Muscle of leg (tissue), 3 donors: ENCODE measurements at regions not wholly inside any gene's neighbourhood (a gene's known extent, or its start where the extent isn't known, plus 50 kb on each side); places are given as distances from the start of the nearest gene placed in this dataset.
A peak's percentile ranks its signal among the peaks of the same experiment; 100 is the strongest.

ENCODE experiments used
- DNase-seq: peaks from one replicate; pipeline ENCODE4 v3.0.0; 2013
- H3K27ac ChIP-seq: one replicate; pipeline ENCODE4 v1.5.1; 2013; ENCODE audit warnings: mild to moderate bottlenecking, low read length, control low read depth
- H3K27me3 ChIP-seq: one replicate; pipeline ENCODE4 v1.6.1; 2013; ENCODE audit warnings: low read length; ENCODE audit not compliant: control insufficient read depth, insufficient read depth
- H3K36me3 ChIP-seq: one replicate; pipeline ENCODE4 v1.6.1; 2013; ENCODE audit warnings: low read length; ENCODE audit not compliant: control insufficient read depth, insufficient read depth
- H3K4me1 ChIP-seq: one replicate; pipeline ENCODE4 v1.6.1; 2013; ENCODE audit warnings: low read length; ENCODE audit not compliant: control insufficient read depth, insufficient read depth
- H3K4me3 ChIP-seq: one replicate; pipeline ENCODE4 v1.5.1; 2013; ENCODE audit warnings: low read length, control low read depth
- H3K9me3 ChIP-seq: replicated peaks from 2 replicates; pipeline ENCODE4 v1.6.1; 2013; ENCODE audit warnings: low read depth, low read length; ENCODE audit not compliant: control insufficient read depth
- WGBS: methylation state at CpG from one replicate; pipeline ENCODE4 v1.1.5; 2013; ENCODE audit warnings: missing lambda C conversion rate; ENCODE audit not compliant: insufficient coverage; 5-methylcytosine and 5-hydroxymethylcytosine counted together

GRCh38 chr12:115698257-115698656 lies 579.2 kb downstream of the MED13L start:
- DNase-seq, result no peak
- Histone ChIP-seq H3K27me3 (no peaks in the 10 kb centered on the region), H3K36me3 (no peaks in the 10 kb centered on the region), H3K9me3 (no peaks in the 10 kb centered on the region), H3K4me3 (no peak overlapping the region), H3K4me1 (no peaks in the 10 kb centered on the region), H3K27ac (no peak overlapping the region)
- WGBS, result no CpG with 5 or more reads among the region's 3 CpGs

- H3K4me1 ChIP-seq, result no peaks in the 10 kb centered on the region
- H3K27me3 ChIP-seq, result no peaks in the 10 kb centered on the region
- H3K9me3 ChIP-seq, result no peaks in the 10 kb centered on the region
- no peak overlapping the region for H3K4me3 ChIP-seq
- H3K27ac ChIP-seq, result no peak overlapping the region
- no peak for DNase-seq
- H3K36me3 ChIP-seq, result no peaks in the 10 kb centered on the region
- WGBS, result 22% methylated on average over 4 of the region's 5 CpGs
These were observed 580.2 kb downstream of the MED13L start for GRCh38 chr12:115697340-115697739.

DNA sequence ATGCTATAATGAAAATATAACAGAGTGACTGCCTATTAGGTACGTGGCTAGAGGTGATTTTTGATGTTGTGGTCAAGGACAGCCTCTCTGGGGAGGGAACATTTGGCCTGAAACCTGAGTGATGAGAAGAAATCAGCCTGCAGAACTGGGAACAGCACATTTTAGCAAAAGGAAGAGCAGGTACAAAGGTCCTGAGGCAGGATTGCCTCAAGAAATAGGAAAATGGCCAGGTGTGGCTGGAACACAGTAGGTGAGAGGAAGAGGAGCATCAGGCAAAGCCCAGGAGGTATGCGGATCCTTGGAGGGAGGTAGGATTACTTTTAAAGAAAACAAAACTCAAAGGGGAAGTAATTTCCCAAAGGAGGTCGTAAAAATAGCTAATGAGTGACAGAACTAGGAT lies 582.9 kb downstream of the MED13L start:
- Histone ChIP-seq H3K36me3 (no peaks in the 10 kb centered on the region), H3K27ac (no peak overlapping the region), H3K4me1 (no peaks in the 10 kb centered on the region), H3K4me3 (no peak overlapping the region), H3K9me3 (no peaks in the 10 kb centered on the region), H3K27me3 (no peaks in the 10 kb centered on the region)
- DNase-seq, result no peak
- WGBS, result 47% methylated on average over 2 of the region's 3 CpGs

DNA sequence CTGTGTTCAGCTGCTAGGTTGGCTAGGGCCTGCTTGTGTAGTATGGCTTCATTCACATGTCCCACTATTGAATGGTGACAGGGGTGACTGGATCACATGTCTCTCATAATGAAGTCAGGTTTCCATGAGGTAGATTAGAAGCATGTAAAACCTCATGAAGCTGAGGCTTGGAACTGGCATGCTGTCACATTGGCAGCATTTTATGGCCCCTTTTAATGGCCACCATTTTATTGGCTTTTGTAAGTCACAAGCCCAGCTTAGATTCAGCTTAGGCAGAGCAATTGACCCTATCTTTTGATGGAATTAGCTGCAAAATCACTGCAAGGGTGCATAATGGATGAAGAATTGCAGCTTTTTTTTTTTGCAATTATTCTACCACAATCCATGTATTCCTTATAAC lies 583.5 kb downstream of the MED13L start:
- no peaks in the 10 kb centered on the region for H3K36me3 ChIP-seq

DNA sequence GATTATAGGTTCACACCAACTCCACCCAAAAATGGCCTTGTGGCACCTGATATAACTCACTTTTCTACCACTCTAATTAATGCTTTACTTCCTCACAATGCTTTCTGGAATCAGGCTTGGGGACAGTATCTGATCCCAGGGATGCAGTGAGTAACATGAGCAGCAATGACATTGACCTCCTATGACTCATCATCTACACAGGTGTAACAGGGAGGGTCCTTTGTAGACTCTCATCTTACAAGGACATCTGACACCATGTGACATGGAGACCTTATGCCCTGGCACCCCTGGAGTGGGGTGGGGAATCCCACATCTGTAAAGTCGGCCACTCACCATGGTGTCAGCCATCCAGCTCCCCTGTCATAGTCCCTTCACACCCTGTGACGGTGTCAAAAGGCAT lies 586.4 kb downstream of the MED13L start:
- peaks cover 4% of the 10 kb centered on the region for H3K4me1 ChIP-seq
- H3K36me3 ChIP-seq, result no peaks in the 10 kb centered on the region
- no peak overlapping the region for H3K4me3 ChIP-seq
- H3K27ac ChIP-seq, result no peak overlapping the region
- H3K27me3 ChIP-seq, result no peaks in the 10 kb centered on the region
- H3K9me3 ChIP-seq, result no peaks in the 10 kb centered on the region
- 50% methylated on average over 1 of the region's 2 CpGs for WGBS
- DNase-seq, result no peak

More for the DNA sequence above, 583.5 kb downstream of the MED13L start:
- Histone ChIP-seq H3K4me1 (no peaks in the 10 kb centered on the region), H3K4me3 (no peak overlapping the region), H3K27me3 (no peaks in the 10 kb centered on the region), H3K27ac (no peak overlapping the region), H3K9me3 (no peaks in the 10 kb centered on the region)
- no peak for DNase-seq

DNA sequence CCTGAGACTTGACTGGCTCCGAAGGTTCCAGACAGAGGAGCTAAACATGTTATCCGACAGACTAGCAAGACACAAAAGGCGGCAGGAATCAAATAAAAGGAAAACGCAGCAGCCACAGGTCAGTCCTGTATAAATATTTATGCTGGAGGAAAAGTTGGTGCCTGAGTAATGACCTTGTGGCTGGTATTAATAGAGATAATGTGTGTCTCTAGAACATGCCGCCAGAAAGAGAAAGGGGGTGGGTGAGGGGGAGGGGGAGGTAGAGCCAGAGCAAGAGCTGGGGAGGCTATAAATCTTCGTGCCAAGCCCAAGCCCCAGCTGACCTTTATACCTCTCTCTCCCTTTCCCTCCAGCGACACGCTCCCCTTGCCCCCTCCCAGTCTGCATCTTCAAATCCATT lies 590.4 kb downstream of the MED13L start:
- Histone ChIP-seq H3K27me3 (no peaks in the 10 kb centered on the region), H3K4me3 (no peak overlapping the region), H3K9me3 (no peaks in the 10 kb centered on the region), H3K4me1 (peaks cover 4% of the 10 kb centered on the region), H3K27ac (no peak overlapping the region), H3K36me3 (no peaks in the 10 kb centered on the region)
- no peak for DNase-seq
- WGBS, result 56% methylated on average over 3 of the region's 8 CpGs

DNA sequence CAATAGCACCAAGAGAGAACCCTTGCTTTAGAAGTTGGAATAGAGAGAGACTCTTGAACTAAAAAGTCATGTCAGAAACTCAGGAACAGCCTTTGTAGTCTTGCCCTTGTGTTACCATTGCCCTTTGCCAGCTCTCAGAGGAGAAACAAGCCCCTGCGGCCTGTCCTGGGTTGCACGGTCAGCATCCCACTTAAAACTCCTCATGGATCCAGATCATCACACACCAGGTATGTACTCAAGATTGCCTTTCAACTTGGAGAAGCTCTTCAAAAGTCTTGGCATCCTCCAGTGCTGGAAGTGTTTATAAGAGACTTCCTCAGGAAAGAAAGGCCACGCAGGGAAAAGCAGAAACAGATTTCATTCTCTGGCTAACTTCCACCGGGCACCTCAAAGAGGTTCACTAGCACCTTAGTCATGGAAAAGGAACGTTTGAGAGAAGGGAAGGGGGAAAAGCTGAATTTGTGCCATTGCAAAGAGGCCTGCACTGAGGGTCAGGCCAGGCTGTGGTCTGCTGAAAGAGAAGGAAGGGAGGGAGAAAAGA lies 594.2 kb downstream of the MED13L start:
- no peaks in the 10 kb centered on the region for H3K9me3 ChIP-seq
- H3K4me3 ChIP-seq, result no peak overlapping the region
- H3K4me1 ChIP-seq, result peaks cover 4% of the 10 kb centered on the region
- H3K27me3 ChIP-seq, result no peaks in the 10 kb centered on the region
- H3K27ac ChIP-seq, result no peak overlapping the region
- no peaks in the 10 kb centered on the region for H3K36me3 ChIP-seq
- WGBS, result 33% methylated on average over 4 of the region's 5 CpGs
- peak; percentile 13 for DNase-seq

GRCh38 chr12:115680967-115681366 lies 596.5 kb downstream of the MED13L start:
- no peak overlapping the region for H3K4me3 ChIP-seq
- H3K9me3 ChIP-seq, result peaks cover 2% of the 10 kb centered on the region
- no peaks in the 10 kb centered on the region for H3K36me3 ChIP-seq
- 100% methylated on average over 1 of the region's 1 CpG for WGBS
- no peak overlapping the region for H3K27ac ChIP-seq
- no peak for DNase-seq
- no peaks in the 10 kb centered on the region for H3K4me1 ChIP-seq
- no peaks in the 10 kb centered on the region for H3K27me3 ChIP-seq

DNA sequence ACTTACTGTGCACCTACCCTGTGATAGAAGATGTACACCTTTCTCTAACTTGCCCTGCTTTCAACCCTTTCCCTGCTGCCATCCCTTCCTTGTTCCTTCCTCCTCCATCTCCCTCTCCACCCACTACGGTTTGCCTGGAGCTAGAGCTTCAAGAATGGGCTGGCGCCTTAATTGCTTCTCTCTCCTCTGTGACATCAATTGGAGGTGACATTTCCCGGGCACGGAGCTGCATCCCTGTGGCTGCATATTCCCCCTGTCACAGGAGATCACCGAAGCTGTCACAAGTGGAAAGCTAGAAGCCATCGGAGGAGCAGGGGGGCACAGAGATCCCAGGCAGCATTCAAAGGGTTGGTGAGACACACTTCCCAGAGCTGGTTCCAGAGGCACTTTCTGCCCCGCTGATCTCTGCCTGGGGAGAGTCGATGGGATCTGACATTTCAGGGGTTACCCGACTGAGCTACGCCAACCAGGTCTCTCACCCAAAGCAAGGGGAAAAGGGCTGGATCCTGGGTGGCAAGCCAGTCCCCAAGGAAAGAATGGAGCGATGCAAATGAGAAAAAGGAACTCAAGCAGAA lies 604.9 kb downstream of the MED13L start:
- Histone ChIP-seq H3K4me1 (no peaks in the 10 kb centered on the region), H3K36me3 (no peaks in the 10 kb centered on the region), H3K27me3 (no peaks in the 10 kb centered on the region), H3K27ac (no peak overlapping the region), H3K9me3 (peaks cover 2% of the 10 kb centered on the region), H3K4me3 (no peak overlapping the region)
- 87% methylated on average over 11 of the region's 11 CpGs for WGBS
- no peak for DNase-seq

- H3K36me3 ChIP-seq, result no peaks in the 10 kb centered on the region
- H3K9me3 ChIP-seq, result peaks cover 2% of the 10 kb centered on the region
- no peaks in the 10 kb centered on the region for H3K4me1 ChIP-seq
- 93% methylated on average over 2 of the region's 3 CpGs for WGBS
- no peak overlapping the region for H3K27ac ChIP-seq
- no peak for DNase-seq
- no peaks in the 10 kb centered on the region for H3K27me3 ChIP-seq
- H3K4me3 ChIP-seq, result no peak overlapping the region
These were observed 605.4 kb downstream of the MED13L start for GRCh38 chr12:115672086-115672485.

GRCh38 chr12:115670869-115671268 lies 606.6 kb downstream of the MED13L start:
- H3K4me3 ChIP-seq, result no peak overlapping the region
- DNase-seq, result no peak
- H3K36me3 ChIP-seq, result no peaks in the 10 kb centered on the region
- H3K9me3 ChIP-seq, result no peaks in the 10 kb centered on the region
- H3K4me1 ChIP-seq, result no peaks in the 10 kb centered on the region
- 100% methylated on average over 1 of the region's 5 CpGs for WGBS
- H3K27me3 ChIP-seq, result no peaks in the 10 kb centered on the region
- H3K27ac ChIP-seq, result no peak overlapping the region
